ENCODE measurements at regions not wholly inside any gene's neighbourhood (a gene's known extent, or its start where the extent isn't known, plus 50 kb on each side); places are given as distances from the start of the nearest gene placed in this dataset.

DNA sequence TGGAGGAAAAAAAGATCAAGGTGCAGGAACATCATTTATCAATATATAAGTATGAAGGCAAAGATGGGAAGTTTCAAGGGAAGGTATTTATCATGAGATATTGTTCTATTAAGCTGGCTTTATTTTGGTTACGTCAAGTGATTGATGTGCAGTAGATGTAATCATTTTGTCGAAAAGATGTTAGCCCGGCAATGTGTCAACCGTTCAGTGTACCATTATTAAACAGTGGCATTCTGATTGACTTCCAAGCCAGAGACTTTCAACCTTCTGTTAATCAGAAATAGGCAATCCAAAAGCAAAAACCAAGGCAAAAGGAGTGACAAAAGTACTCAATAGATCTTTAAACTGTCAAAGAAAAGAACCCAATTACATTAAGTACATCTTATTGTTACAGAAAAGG lies 1340.3 kb upstream of the GOT2 start:
- TF ChIP-seq, protein P1, sequence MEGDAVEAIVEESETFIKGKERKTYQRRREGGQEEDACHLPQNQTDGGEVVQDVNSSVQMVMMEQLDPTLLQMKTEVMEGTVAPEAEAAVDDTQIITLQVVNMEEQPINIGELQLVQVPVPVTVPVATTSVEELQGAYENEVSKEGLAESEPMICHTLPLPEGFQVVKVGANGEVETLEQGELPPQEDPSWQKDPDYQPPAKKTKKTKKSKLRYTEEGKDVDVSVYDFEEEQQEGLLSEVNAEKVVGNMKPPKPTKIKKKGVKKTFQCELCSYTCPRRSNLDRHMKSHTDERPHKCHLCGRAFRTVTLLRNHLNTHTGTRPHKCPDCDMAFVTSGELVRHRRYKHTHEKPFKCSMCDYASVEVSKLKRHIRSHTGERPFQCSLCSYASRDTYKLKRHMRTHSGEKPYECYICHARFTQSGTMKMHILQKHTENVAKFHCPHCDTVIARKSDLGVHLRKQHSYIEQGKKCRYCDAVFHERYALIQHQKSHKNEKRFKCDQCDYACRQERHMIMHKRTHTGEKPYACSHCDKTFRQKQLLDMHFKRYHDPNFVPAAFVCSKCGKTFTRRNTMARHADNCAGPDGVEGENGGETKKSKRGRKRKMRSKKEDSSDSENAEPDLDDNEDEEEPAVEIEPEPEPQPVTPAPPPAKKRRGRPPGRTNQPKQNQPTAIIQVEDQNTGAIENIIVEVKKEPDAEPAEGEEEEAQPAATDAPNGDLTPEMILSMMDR (IDR thresholded peaks at IDR 0.05; ENCODE audit: low read depth, low read length, missing control alignments): no peak
- no peak for DNase-seq (ENCODE audit: low read depth)
- in situ Hi-C loops (cut with HindIII; ENCODE audit: low sequenced_read_pairs): no loop called here
- no peak overlapping the region for H3K4me3 ChIP-seq (ENCODE audit: low read depth, low read length)

DNA sequence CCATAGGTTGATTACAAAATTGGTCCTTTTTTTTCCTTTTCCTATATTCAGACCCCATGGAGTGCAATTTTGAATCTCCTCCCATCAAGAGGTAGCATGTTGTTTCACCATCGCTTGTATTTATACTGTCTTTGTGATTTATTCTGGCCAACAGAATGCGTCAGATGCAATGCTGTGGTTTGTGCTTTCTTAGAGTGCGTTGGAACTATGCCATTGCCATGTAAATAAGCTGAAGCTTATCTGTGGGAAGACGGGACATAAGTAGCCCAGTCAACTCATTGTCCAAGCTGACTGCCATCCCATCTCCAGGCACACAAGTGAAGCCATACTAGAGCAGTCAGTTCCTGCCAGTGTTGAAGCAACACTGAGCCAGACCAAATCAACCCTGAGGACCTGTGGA lies 1339.3 kb upstream of the GOT2 start:
- TF ChIP-seq, protein P1 (IDR thresholded peaks at IDR 0.05; ENCODE audit: low read depth, low read length, missing control alignments): no peak
- H3K4me3 ChIP-seq (ENCODE audit: low read depth, low read length): no peak overlapping the region
- no peak for DNase-seq (ENCODE audit: low read depth)
- in situ Hi-C loops (cut with HindIII; ENCODE audit: low sequenced_read_pairs): no loop called here

DNA sequence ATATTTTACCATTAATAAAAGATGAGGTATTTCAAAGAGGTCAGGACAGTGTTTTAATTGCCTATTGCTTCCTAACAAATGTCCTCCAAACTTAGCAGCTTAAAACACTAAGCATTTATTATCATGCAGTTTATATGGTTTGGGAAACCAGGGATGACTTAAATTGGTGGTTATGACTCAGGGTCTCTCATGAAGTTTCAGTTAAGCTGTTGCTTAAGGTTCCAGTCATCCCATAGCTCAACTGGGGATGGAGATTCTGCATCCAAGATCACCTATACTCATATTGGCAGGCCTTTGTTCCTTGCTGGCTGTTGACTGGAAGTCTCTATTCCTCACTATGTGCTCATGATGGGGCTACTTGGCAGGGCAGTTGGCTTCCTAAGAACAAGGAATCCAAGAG lies 1329.9 kb upstream of the GOT2 start:
- H3K4me3 ChIP-seq (ENCODE audit: low read depth, low read length): no peak overlapping the region
- no peak for DNase-seq (ENCODE audit: low read depth)
- in situ Hi-C loops (cut with HindIII; ENCODE audit: low sequenced_read_pairs): no loop called here

GRCh38 chr16:60061396-60061795 lies 1327.3 kb upstream of the GOT2 start:
- in situ Hi-C loops (cut with HindIII; ENCODE audit: low sequenced_read_pairs): no loop called here

More for the DNA sequence above, 1329.9 kb upstream of the GOT2 start:
- TF ChIP-seq, protein P1 (IDR thresholded peaks at IDR 0.05; ENCODE audit: low read depth, low read length, missing control alignments): no peak

GRCh38 chr16:60060731-60061130 lies 1326.6 kb upstream of the GOT2 start:
- in situ Hi-C loops (cut with HindIII; ENCODE audit: low sequenced_read_pairs): no loop called here
- H3K4me3 ChIP-seq (ENCODE audit: low read depth, low read length): no peak overlapping the region
- TF ChIP-seq, protein P1 (IDR thresholded peaks at IDR 0.05; ENCODE audit: low read depth, low read length, missing control alignments): no peak
- no peak for DNase-seq (ENCODE audit: low read depth)

More at GRCh38 chr16:60061396-60061795, 1327.3 kb upstream of the GOT2 start:
- TF ChIP-seq, protein P1 (IDR thresholded peaks at IDR 0.05; ENCODE audit: low read depth, low read length, missing control alignments): no peak
- no peak for DNase-seq (ENCODE audit: low read depth)
- no peak overlapping the region for H3K4me3 ChIP-seq (ENCODE audit: low read depth, low read length)

- in situ Hi-C loops (cut with HindIII; ENCODE audit: low sequenced_read_pairs): no loop called here
- DNase-seq (ENCODE audit: low read depth): no peak
- TF ChIP-seq, protein P1 (IDR thresholded peaks at IDR 0.05; ENCODE audit: low read depth, low read length, missing control alignments): no peak
- no peak overlapping the region for H3K4me3 ChIP-seq (ENCODE audit: low read depth, low read length)
These were observed 1325.0 kb upstream of the GOT2 start for GRCh38 chr16:60059141-60059540.

DNA sequence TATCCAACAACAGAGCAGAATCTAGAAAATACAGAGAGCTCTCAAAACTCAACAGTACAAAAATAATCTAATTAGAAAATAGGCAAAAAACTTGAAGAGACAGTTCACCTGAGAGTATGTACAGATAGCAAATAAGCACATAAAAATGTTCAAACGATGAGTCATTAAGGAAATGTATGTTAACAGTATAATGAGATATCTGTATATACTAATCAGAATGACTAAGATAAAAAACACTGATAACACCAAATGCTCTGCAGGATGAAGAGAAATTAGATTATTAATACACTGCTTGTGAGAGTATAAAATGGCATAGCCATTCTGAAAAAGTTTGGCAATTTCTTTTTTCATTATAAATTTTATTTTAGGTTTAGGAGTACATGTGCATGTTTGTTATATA lies 1307.6 kb upstream of the GOT2 start:
- H3K4me3 ChIP-seq (ENCODE audit: low read depth, low read length): no peak overlapping the region
- in situ Hi-C loops (cut with HindIII; ENCODE audit: low sequenced_read_pairs): no loop called here
- DNase-seq (ENCODE audit: low read depth): no peak
- TF ChIP-seq, protein P1 (IDR thresholded peaks at IDR 0.05; ENCODE audit: low read depth, low read length, missing control alignments): no peak
